ENCODE measurements at regions not wholly inside any gene's neighbourhood (a gene's known extent, or its start where the extent isn't known, plus 50 kb on each side); places are given as distances from the start of the nearest gene placed in this dataset.

GRCh38 chr6:121499666-121500065 lies 64.2 kb downstream of the GJA1 start:
- DNase-seq: no peak

- no peak for DNase-seq
Observed at GRCh38 chr6:121503589-121503991, 68.1 kb downstream of the GJA1 start.

GRCh38 chr6:121504227-121504626 lies 68.8 kb downstream of the GJA1 start:
- no peak for DNase-seq

GRCh38 chr6:121505284-121505683 lies 69.8 kb downstream of the GJA1 start:
- no peak for DNase-seq

GRCh38 chr6:121506761-121507754 lies 71.6 kb downstream of the GJA1 start:
- DNase-seq: no peak

- DNase-seq: no peak
Observed at GRCh38 chr6:121510568-121511177, 75.2 kb downstream of the GJA1 start.

GRCh38 chr6:121515630-121516265 lies 80.3 kb downstream of the GJA1 start:
- DNase-seq: no peak

GRCh38 chr6:121516331-121516730 lies 80.9 kb downstream of the GJA1 start:
- DNase-seq: no peak

- DNase-seq: no peak
Observed at GRCh38 chr6:121520337-121521163, 85.1 kb downstream of the GJA1 start.

- DNase-seq: no peak
Observed at GRCh38 chr6:121521164-121521555, 85.7 kb downstream of the GJA1 start.

- DNase-seq: no peak
Observed at GRCh38 chr6:121522265-121522664, 86.8 kb downstream of the GJA1 start.

- no peak for DNase-seq
Observed at GRCh38 chr6:121522771-121523386, 87.4 kb downstream of the GJA1 start.

GRCh38 chr6:121523628-121524027 lies 88.2 kb downstream of the GJA1 start:
- no peak for DNase-seq

- no peak for DNase-seq
Observed at GRCh38 chr6:121526282-121526681, 90.8 kb downstream of the GJA1 start.

GRCh38 chr6:121531658-121532169 lies 96.3 kb downstream of the GJA1 start:
- no peak for DNase-seq

- DNase-seq: no peak
Observed at GRCh38 chr6:121533321-121533841, 97.9 kb downstream of the GJA1 start.

- no peak for DNase-seq
Observed at GRCh38 chr6:121535777-121536176, 100.3 kb downstream of the GJA1 start.

- DNase-seq: no peak
Observed at GRCh38 chr6:121536345-121536744, 100.9 kb downstream of the GJA1 start.

GRCh38 chr6:121539439-121539838 lies 104.0 kb downstream of the GJA1 start:
- DNase-seq: no peak

- no peak for DNase-seq
Observed at GRCh38 chr6:121540210-121540609, 104.8 kb downstream of the GJA1 start.

GRCh38 chr6:121544691-121545090 lies 109.2 kb downstream of the GJA1 start:
- no peak for DNase-seq

Measured in left kidney (tissue), 1 donor.